ENCODE measurements at regions not wholly inside any gene's neighbourhood (a gene's known extent, or its start where the extent isn't known, plus 50 kb on each side); places are given as distances from the start of the nearest gene placed in this dataset.

DNA sequence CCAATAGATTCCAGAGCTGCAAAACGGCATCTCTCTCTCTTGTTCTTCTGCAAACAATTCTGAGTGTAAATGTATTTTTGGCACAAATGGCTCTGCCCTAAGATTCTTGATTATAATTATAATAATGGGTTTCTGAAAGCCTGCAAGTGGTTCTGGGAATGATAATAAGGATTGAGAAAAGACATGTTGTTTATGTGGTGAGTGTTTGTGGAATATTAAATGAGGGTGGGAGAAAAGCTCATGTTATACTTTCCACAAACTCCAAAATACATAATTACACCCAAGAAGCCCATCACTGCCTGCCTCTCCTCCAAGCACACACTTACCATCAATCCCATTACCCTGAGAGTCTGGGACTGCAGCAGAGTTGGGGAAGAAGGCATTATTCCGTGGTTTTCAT is 460.0 kb upstream of the BRINP1 start:
- CTCF ChIA-PET: interaction anchor here (0.6 to 0.7 kb wide), 2 partner anchors 301 to 374 kb away, joined by 3 to 4 read pairs; no protein-coding TSS in a partner anchor
- H3K9me3 ChIP-seq: no peaks in the 10 kb centered on the region
- FAIRE-seq (no peak), ATAC-seq (no peak), DNase-seq (ENCODE audit: low read depth in 1 of 2, low spot score in 1 of 2) (no peak)
- no peak overlapping the region for H3K4me3 ChIP-seq
- no peak overlapping the region for H3K27ac ChIP-seq
- WGBS (ENCODE audit: missing lambda C conversion rate): 0% methylated on average over 2 of the region's 2 CpGs
- POLR2A ChIA-PET: no interaction called here
- H3K4me1 ChIP-seq: no peaks in the 10 kb centered on the region
- TF ChIP-seq MAFK (IDR thresholded peaks at IDR 0.05; ENCODE audit: partially characterized antibody) (no peak), HOXB5 (CRISPR knock-in tag; IDR thresholded peaks at IDR 0.05) (no peak), CBX2 (IDR thresholded peaks at IDR 0.05; ENCODE audit: borderline replicate concordance, low read depth) (no peak), NFE2L2 (conservative IDR thresholded peaks at IDR 0.05; ENCODE audit: low read length) (no peak), EHMT2 (IDR thresholded peaks at IDR 0.05; ENCODE audit: low read depth) (no peak)
- TF ChIP-seq, protein P1, sequence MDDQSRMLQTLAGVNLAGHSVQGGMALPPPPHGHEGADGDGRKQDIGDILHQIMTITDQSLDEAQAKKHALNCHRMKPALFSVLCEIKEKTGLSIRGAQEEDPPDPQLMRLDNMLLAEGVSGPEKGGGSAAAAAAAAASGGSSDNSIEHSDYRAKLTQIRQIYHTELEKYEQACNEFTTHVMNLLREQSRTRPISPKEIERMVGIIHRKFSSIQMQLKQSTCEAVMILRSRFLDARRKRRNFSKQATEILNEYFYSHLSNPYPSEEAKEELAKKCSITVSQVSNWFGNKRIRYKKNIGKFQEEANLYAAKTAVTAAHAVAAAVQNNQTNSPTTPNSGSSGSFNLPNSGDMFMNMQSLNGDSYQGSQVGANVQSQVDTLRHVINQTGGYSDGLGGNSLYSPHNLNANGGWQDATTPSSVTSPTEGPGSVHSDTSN (IDR thresholded peaks at IDR 0.05): no peak
- H3K4me2 ChIP-seq: no peak overlapping the region

DNA sequence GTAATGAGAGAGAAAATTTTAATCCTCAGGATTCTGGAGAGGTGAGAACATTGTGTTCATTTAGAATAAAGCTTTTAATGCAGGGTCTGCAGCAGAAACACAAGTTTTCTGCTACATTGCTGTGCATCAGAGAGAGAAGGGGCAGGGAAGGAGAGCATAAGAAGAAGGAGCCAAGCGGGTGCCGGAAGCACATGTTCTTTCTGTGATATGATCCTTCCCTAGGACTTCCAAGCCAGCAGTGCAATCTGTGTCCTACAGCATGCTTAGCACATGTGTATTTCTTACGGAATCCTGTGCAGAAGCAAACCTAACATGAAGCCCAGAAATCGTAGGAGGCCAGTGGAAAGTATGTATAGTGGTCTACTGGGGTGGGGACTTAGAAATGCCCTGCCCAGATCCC is 458.3 kb upstream of the BRINP1 start:
- 11% methylated on average over 4 of the region's 4 CpGs for WGBS (ENCODE audit: missing lambda C conversion rate)
- H3K4me2 ChIP-seq: no peak overlapping the region
- ChIA-PET CTCF (no interaction called here), POLR2A (no interaction called here)
- ATAC-seq: no peak
- H3K4me1 ChIP-seq: no peaks in the 10 kb centered on the region
- H3K27ac ChIP-seq: no peak overlapping the region
- no peak for FAIRE-seq
- TF ChIP-seq RFX5 (IDR thresholded peaks at IDR 0.05): no peak
- TF ChIP-seq, protein P2, sequence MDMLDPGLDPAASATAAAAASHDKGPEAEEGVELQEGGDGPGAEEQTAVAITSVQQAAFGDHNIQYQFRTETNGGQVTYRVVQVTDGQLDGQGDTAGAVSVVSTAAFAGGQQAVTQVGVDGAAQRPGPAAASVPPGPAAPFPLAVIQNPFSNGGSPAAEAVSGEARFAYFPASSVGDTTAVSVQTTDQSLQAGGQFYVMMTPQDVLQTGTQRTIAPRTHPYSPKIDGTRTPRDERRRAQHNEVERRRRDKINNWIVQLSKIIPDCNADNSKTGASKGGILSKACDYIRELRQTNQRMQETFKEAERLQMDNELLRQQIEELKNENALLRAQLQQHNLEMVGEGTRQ (IDR thresholded peaks at IDR 0.05): no peak
- TF ChIP-seq MAZ (IDR thresholded peaks at IDR 0.05; ENCODE audit: borderline replicate concordance, low read depth, low read length): no peak
- TF ChIP-seq PHF8 (IDR thresholded peaks at IDR 0.05; ENCODE audit: borderline replicate concordance, low read depth): no peak
- no peak for TF ChIP-seq EHF (CRISPR knock-in tag; IDR thresholded peaks at IDR 0.05)
- no peak for TF ChIP-seq POLR2A (IDR thresholded peaks at IDR 0.05; ENCODE audit: low read length)
- TF ChIP-seq JUN (IDR thresholded peaks at IDR 0.05): no peak
- TF ChIP-seq, protein P3, sequence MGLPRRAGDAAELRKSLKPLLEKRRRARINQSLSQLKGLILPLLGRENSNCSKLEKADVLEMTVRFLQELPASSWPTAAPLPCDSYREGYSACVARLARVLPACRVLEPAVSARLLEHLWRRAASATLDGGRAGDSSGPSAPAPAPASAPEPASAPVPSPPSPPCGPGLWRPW (IDR thresholded peaks at IDR 0.05): no peak
- TF ChIP-seq ZNF302 (CRISPR knock-in tag; IDR thresholded peaks at IDR 0.05): no peak
- TF ChIP-seq, protein P4, sequence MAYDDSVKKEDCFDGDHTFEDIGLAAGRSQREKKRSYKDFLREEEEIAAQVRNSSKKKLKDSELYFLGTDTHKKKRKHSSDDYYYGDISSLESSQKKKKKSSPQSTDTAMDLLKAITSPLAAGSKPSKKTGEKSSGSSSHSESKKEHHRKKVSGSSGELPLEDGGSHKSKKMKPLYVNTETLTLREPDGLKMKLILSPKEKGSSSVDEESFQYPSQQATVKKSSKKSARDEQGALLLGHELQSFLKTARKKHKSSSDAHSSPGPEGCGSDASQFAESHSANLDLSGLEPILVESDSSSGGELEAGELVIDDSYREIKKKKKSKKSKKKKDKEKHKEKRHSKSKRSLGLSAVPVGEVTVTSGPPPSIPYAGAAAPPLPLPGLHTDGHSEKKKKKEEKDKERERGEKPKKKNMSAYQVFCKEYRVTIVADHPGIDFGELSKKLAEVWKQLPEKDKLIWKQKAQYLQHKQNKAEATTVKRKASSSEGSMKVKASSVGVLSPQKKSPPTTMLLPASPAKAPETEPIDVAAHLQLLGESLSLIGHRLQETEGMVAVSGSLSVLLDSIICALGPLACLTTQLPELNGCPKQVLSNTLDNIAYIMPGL (CRISPR knock-in tag; IDR thresholded peaks at IDR 0.05; ENCODE audit: borderline replicate concordance): no peak
- no peak for TF ChIP-seq FOSL2 (IDR thresholded peaks at IDR 0.05)
- no peak for TF ChIP-seq FOSL2 (CRISPR knock-in tag; IDR thresholded peaks at IDR 0.05)
- no peak for TF ChIP-seq FOSB (CRISPR knock-in tag; IDR thresholded peaks at IDR 0.05)
- TF ChIP-seq HOXB5 (CRISPR knock-in tag; IDR thresholded peaks at IDR 0.05): no peak
- TF ChIP-seq RNF2 (IDR thresholded peaks at IDR 0.05; ENCODE audit: borderline replicate concordance, low read depth): no peak
- TF ChIP-seq EHMT2 (IDR thresholded peaks at IDR 0.05; ENCODE audit: low read depth): no peak
- no peak for TF ChIP-seq HOXB13 (CRISPR knock-in tag; IDR thresholded peaks at IDR 0.05; ENCODE audit: low read depth)
- TF ChIP-seq CHD2 (IDR thresholded peaks at IDR 0.05; ENCODE audit: low read length, partially characterized antibody): no peak
- no peak for TF ChIP-seq EP300 (IDR thresholded peaks at IDR 0.05)
- no peak for TF ChIP-seq SREBF2 (IDR thresholded peaks at IDR 0.05)
- TF ChIP-seq CBX2 (IDR thresholded peaks at IDR 0.05; ENCODE audit: borderline replicate concordance, low read depth): no peak
- no peak overlapping the region for H3K4me3 ChIP-seq
- no peak for DNase-seq (ENCODE audit: low read depth in 1 of 2, low spot score in 1 of 2)
- H3K9me3 ChIP-seq: no peaks in the 10 kb centered on the region

All from A549 (cell line).